ENCODE measurements at regions not wholly inside any gene's neighbourhood (a gene's known extent, or its start where the extent isn't known, plus 50 kb on each side); places are given as distances from the start of the nearest gene placed in this dataset.

DNA sequence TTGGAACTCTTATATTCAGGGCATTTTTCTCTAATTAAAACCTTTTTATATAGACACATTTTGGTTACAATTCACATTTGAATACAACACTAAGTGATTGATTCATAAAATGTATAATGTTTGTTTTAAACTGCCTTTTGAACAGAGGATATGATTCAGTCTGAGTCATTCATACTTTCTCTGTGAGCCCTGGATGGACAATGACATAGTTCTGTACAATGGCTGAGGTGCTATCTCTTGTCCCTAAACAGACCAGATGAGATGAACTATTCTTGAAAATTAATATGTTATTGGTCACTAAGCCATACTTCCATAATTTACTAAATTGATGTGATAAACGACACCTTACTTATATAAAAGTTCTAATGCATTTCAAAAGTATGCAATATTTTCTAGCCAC is 199.7 kb upstream of the ATXN7L3B start:
- H3K27ac ChIP-seq (ENCODE audit: low read depth in 1 of 2, low read length in 2 of 2) = no peak overlapping the region
- TF ChIP-seq, protein P1, sequence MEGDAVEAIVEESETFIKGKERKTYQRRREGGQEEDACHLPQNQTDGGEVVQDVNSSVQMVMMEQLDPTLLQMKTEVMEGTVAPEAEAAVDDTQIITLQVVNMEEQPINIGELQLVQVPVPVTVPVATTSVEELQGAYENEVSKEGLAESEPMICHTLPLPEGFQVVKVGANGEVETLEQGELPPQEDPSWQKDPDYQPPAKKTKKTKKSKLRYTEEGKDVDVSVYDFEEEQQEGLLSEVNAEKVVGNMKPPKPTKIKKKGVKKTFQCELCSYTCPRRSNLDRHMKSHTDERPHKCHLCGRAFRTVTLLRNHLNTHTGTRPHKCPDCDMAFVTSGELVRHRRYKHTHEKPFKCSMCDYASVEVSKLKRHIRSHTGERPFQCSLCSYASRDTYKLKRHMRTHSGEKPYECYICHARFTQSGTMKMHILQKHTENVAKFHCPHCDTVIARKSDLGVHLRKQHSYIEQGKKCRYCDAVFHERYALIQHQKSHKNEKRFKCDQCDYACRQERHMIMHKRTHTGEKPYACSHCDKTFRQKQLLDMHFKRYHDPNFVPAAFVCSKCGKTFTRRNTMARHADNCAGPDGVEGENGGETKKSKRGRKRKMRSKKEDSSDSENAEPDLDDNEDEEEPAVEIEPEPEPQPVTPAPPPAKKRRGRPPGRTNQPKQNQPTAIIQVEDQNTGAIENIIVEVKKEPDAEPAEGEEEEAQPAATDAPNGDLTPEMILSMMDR (IDR thresholded peaks at IDR 0.05) = no peak
- Mint-ChIP-seq H3K27ac (no peak overlapping the region), H3K36me3 (ENCODE audit: low read depth) (no peaks in the 10 kb centered on the region), H3K4me1 (ENCODE audit: low read depth) (no peaks in the 10 kb centered on the region), H3K4me3 (no peak overlapping the region), H3K9me3 (no peaks in the 10 kb centered on the region), H3K27me3 (no peaks in the 10 kb centered on the region)
- DNase-seq (no peak), ATAC-seq (ENCODE audit: poor library complexity) (no peak)
- ChIA-PET CTCF (no interaction called here), POLR2A (no interaction called here)
- no peaks in the 10 kb centered on the region for H3K9me3 ChIP-seq (ENCODE audit: control insufficient read depth in 1 of 2, insufficient read depth in 1 of 2, low read length in 2 of 2)
- H3K36me3 ChIP-seq (ENCODE audit: insufficient read depth, low read length) = no peaks in the 10 kb centered on the region
- H3K4me3 ChIP-seq (ENCODE audit: low read length) = no peak overlapping the region
- no peaks in the 10 kb centered on the region for H3K4me1 ChIP-seq (ENCODE audit: insufficient read depth, low read length)
- H3K27me3 ChIP-seq (ENCODE audit: control insufficient read depth in 1 of 2, insufficient read depth in 2 of 2, low read length in 2 of 2) = no peaks in the 10 kb centered on the region
- intact Hi-C loops (cut with DNase I, micrococcal nuclease) = no loop called here

DNA sequence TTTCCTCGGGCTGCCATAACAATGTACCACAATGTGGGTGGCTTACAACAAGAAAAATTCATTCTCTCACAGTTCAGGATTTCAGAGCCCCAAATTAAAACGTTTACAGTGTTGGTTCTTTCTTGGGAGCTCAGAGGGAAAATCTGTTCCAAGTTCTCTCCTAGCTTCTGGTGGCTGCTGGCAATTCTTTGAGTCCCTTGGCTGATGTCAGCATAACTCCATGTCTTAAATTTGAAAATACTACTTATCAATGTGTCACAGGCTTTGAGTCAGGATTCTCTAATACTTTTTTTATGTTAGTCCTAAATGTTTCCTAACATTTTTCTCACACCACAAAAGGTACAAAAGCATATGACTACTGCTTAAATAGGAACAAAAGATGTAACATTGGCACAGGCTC is 198.4 kb upstream of the ATXN7L3B start:
- Histone ChIP-seq H3K4me1 (ENCODE audit: insufficient read depth, low read length) (no peaks in the 10 kb centered on the region), H3K27me3 (ENCODE audit: control insufficient read depth in 1 of 2, insufficient read depth in 2 of 2, low read length in 2 of 2) (no peaks in the 10 kb centered on the region), H3K4me3 (ENCODE audit: low read length) (no peak overlapping the region), H3K9me3 (ENCODE audit: control insufficient read depth in 1 of 2, insufficient read depth in 1 of 2, low read length in 2 of 2) (no peaks in the 10 kb centered on the region), H3K27ac (ENCODE audit: low read depth in 1 of 2, low read length in 2 of 2) (no peak overlapping the region), H3K36me3 (ENCODE audit: insufficient read depth, low read length) (no peaks in the 10 kb centered on the region)
- no peak overlapping the region for H3K4me3 Mint-ChIP-seq
- H3K9me3 Mint-ChIP-seq = no peaks in the 10 kb centered on the region
- no peaks in the 10 kb centered on the region for H3K27me3 Mint-ChIP-seq
- ChIA-PET POLR2A (no interaction called here), CTCF (no interaction called here)
- ATAC-seq (ENCODE audit: poor library complexity) (no peak), DNase-seq (no peak)
- H3K36me3 Mint-ChIP-seq (ENCODE audit: low read depth) = no peaks in the 10 kb centered on the region
- intact Hi-C loops (cut with DNase I, micrococcal nuclease) = no loop called here
- TF ChIP-seq, protein P1 (IDR thresholded peaks at IDR 0.05) = no peak
- no peaks in the 10 kb centered on the region for H3K4me1 Mint-ChIP-seq (ENCODE audit: low read depth)
- no peak overlapping the region for H3K27ac Mint-ChIP-seq

DNA sequence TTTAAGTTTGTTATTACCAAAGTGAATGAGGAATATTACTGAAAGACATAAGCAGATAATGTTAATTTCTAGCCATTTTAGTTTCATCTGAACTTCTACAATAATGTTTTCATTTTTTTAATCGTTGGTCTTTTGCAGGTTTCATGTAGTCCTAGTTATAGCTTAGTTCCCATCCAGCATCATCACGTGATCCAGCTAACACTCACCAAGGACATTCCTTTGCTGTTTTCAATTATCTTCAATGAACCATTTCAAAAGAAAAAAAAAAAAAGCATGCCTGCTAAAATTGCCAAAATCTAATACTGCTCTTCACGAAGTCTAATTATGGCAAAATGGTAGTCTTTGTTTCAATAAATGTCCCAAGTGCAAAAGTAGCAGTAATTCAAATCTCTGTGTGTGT is 187.7 kb upstream of the ATXN7L3B start:
- H3K27ac ChIP-seq (ENCODE audit: low read depth in 1 of 2, low read length in 2 of 2) = no peak overlapping the region
- no peaks in the 10 kb centered on the region for H3K4me1 ChIP-seq (ENCODE audit: insufficient read depth, low read length)
- Mint-ChIP-seq H3K27me3 (no peaks in the 10 kb centered on the region), H3K36me3 (ENCODE audit: low read depth) (no peaks in the 10 kb centered on the region), H3K4me1 (ENCODE audit: low read depth) (no peaks in the 10 kb centered on the region), H3K27ac (no peak overlapping the region), H3K4me3 (no peak overlapping the region), H3K9me3 (peaks cover 4% of the 10 kb centered on the region)
- intact Hi-C loops (cut with DNase I, micrococcal nuclease) = no loop called here
- CTCF ChIA-PET = no interaction called here
- POLR2A ChIA-PET = no interaction called here
- no peak overlapping the region for H3K4me3 ChIP-seq (ENCODE audit: low read length)
- H3K9me3 ChIP-seq (ENCODE audit: control insufficient read depth in 1 of 2, insufficient read depth in 1 of 2, low read length in 2 of 2) = no peaks in the 10 kb centered on the region
- no peak for ATAC-seq (ENCODE audit: poor library complexity)
- no peaks in the 10 kb centered on the region for H3K27me3 ChIP-seq (ENCODE audit: control insufficient read depth in 1 of 2, insufficient read depth in 2 of 2, low read length in 2 of 2)
- no peaks in the 10 kb centered on the region for H3K36me3 ChIP-seq (ENCODE audit: insufficient read depth, low read length)
- TF ChIP-seq, protein P1 (IDR thresholded peaks at IDR 0.05) = no peak
- no peak for DNase-seq
